CD4-positive, alpha-beta T cell treated with Interferon alpha-2 for 1 hour (primary cell): ENCODE measurements at regions not wholly inside any gene's neighbourhood (a gene's known extent, or its start where the extent isn't known, plus 50 kb on each side); places are given as distances from the start of the nearest gene placed in this dataset.
"Not testable (repeated sequence)": the region's sequence is repeated elsewhere in the genome, so short reads cannot be mapped to it uniquely, and the experiment has no call there.

Experiments
- DNase-seq, 2 donors: peaks; one replicate each; pipeline ENCODE4 v3.0.0-alpha.2; 2020 to 2022

- no peak for DNase-seq
Observed at GRCh38 chr9:102941868-102942267, 53.3 kb upstream of the CYLC2 start.

- no peak for DNase-seq
Observed at GRCh38 chr9:102922526-102922925, 72.6 kb upstream of the CYLC2 start.

- DNase-seq = no peak
Observed at GRCh38 chr9:102911185-102911584, 83.9 kb upstream of the CYLC2 start.

GRCh38 chr9:102905795-102906194, 89.3 kb upstream of the CYLC2 start:
- not testable (repeated sequence) for DNase-seq

GRCh38 chr9:102892025-102892424, 103.1 kb upstream of the CYLC2 start:
- no peak for DNase-seq

- DNase-seq = not testable (repeated sequence)
Observed at GRCh38 chr9:102888747-102889146, 106.4 kb upstream of the CYLC2 start.

- no peak for DNase-seq
Observed at GRCh38 chr9:102875687-102876086, 119.4 kb upstream of the CYLC2 start.

GRCh38 chr9:102867488-102867887, 127.6 kb upstream of the CYLC2 start:
- no peak for DNase-seq

- DNase-seq = no peak
Observed at GRCh38 chr9:102862478-102862877, 132.7 kb upstream of the CYLC2 start.

GRCh38 chr9:102855641-102856040, 139.5 kb upstream of the CYLC2 start:
- DNase-seq = no peak

- DNase-seq = no peak
Observed at GRCh38 chr9:102845827-102846371, 149.2 kb upstream of the CYLC2 start.

GRCh38 chr9:102844716-102845115, 150.4 kb upstream of the CYLC2 start:
- DNase-seq = no peak

GRCh38 chr9:102842423-102842822, 152.7 kb upstream of the CYLC2 start:
- no peak for DNase-seq

- DNase-seq = no peak
Observed at GRCh38 chr9:102841376-102841775, 153.8 kb upstream of the CYLC2 start.

- no peak for DNase-seq
Observed at GRCh38 chr9:102840335-102840734, 154.8 kb upstream of the CYLC2 start.

GRCh38 chr9:102832814-102833213, 162.3 kb upstream of the CYLC2 start:
- DNase-seq = no peak

GRCh38 chr9:102796244-102796643, 198.9 kb upstream of the CYLC2 start:
- DNase-seq = no peak

- DNase-seq = no peak
Observed at GRCh38 chr9:102795532-102795931, 199.6 kb upstream of the CYLC2 start.

GRCh38 chr9:102779356-102779755, 215.8 kb upstream of the CYLC2 start:
- no peak for DNase-seq

GRCh38 chr9:102778746-102779145, 216.4 kb upstream of the CYLC2 start:
- no peak for DNase-seq

GRCh38 chr9:102770704-102771103, 224.4 kb upstream of the CYLC2 start:
- DNase-seq = no peak

GRCh38 chr9:102769307-102769706, 225.8 kb upstream of the CYLC2 start:
- DNase-seq = no peak

- no peak for DNase-seq
Observed at GRCh38 chr9:102768002-102768401, 227.1 kb upstream of the CYLC2 start.

GRCh38 chr9:102767076-102767475, 228.1 kb upstream of the CYLC2 start:
- no peak for DNase-seq

- no peak for DNase-seq
Observed at GRCh38 chr9:102740578-102740977, 254.6 kb upstream of the CYLC2 start.

- no peak for DNase-seq
Observed at GRCh38 chr9:102728946-102729345, 266.2 kb upstream of the CYLC2 start.
